HG03558 (cell line): ENCODE measurements at regions not wholly inside any gene's neighbourhood (a gene's known extent, or its start where the extent isn't known, plus 50 kb on each side); places are given as distances from the start of the nearest gene placed in this dataset.

Source experiments
- ATAC-seq: cut with Tn5 transposase; IDR thresholded peaks from one replicate; pipeline ENCODE4 v1.9.1; 2021; ENCODE audit warnings: moderate number of reproducible peaks; ENCODE audit not compliant: unreplicated experiment; ENCODE audit errors: extremely low read depth

DNA sequence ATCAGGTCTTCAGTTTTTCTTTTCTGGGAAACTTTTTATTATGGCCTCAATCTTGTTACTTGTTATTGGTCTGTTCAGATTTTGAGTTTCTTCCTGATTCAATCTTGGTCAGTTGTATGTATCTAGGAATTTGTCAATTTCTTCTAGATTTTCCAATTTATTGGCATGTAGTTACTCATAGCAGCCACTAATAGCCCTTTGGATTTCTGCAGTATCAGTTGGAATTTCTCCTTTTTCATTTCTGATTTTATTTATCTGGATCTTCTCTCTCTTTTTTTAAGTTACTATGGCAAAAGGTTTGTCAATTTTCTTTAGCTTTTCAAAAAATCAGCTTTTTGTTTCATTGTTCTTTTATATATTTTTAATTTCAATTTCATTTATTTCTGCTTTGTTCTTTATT, 419.6 kb upstream of the KIRREL3 start:
- no peak for ATAC-seq

DNA sequence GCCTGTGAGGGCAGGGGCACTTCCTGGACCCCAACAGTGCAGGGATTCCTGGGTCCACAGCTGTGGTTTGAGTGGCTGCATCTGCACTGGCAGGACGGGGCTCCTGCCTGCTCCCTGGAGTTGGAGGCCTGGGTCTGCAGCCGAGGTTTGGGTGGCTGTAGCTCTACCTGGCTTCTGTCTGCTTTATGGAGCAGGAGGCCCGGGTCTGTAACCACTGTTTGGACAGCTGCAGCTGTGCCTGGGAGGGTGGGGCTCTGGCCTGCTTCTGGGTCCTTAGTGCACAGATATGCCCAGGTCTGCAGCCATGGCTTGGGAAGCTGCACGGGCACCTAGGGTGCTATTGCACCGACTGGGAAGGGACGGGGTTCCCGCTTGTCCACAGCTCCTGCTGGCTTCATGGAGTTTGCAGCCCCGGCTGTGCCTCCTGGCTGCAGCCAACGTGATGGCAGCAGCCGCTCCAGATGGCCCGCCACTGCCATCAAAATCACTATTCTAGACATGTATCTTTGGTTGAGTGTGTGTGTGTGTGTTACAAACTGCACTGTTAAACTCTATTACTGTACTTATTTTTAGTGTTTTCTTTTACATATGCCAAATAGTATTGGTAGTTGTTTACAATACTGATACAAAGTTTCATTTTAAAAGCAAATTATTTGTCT, 412.3 kb upstream of the KIRREL3 start:
- ATAC-seq, result no peak

GRCh38 chr11:127412234-127412633, 411.7 kb upstream of the KIRREL3 start:
- no peak for ATAC-seq

GRCh38 chr11:127411283-127411682, 410.7 kb upstream of the KIRREL3 start:
- ATAC-seq, result no peak

DNA sequence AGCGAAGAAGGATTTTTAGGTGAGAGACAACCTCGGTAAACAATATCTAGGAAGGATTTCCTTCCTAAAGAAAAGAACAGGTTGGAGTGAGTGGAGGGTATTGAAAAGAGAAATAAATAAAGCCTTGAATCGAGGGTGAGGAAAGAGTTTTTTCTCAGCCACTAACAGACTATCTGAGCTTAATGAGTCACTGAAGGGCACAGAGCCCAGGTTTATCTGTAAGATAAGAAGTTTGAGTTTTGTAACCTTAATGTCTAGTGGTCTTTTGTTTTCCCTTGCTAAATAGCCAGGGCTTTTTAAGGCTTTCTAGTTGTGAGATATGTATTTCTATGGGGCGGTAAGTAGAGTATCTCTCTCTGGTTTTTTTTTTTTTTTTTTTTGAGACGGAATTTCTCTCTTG, 394.5 kb upstream of the KIRREL3 start:
- ATAC-seq, result no peak

- no peak for ATAC-seq
These were observed 393.0 kb upstream of the KIRREL3 start for GRCh38 chr11:127393460-127393997.

DNA sequence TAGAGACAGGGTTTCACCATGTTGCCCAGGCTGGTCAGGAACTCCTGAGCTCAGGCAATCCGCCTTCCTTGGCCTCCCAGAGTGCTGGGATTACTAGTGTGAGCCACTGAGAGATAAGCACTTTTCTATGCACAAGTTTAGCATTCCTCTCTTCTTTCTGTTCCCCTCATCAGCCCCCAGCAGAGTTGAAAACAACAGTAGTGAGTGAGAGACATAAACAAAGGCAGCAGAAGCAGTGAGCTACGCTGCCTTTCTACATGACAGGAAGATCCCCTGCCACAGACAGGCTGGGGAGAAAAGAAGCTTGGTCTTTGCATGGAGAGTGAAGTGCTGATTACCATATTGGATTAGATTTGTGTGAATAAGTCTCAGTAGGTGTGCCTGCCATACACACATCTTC, 392.0 kb upstream of the KIRREL3 start:
- ATAC-seq, result no peak

GRCh38 chr11:127390465-127390864, 389.9 kb upstream of the KIRREL3 start:
- no peak for ATAC-seq

- no peak for ATAC-seq
These were observed 384.5 kb upstream of the KIRREL3 start for GRCh38 chr11:127385071-127385470.

DNA sequence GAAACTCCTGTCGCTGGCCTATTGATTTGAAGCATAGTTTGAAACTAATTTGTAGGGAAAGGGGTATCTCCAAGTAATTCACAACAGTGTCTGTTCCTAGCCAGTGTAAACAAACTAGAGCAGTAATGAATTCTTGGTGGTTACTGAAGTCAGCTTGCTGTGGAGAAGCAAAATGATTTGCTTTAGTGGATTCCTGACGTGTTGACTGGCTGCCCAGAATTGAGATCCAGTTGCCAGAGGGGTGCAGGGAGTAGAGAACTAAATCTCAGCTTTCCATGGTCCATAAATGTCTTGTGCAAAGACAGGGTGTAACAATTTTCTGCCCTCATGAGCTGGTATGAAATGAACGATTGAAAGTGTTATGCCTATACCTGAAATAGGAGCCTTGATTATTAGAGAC, 382.5 kb upstream of the KIRREL3 start:
- no peak for ATAC-seq

DNA sequence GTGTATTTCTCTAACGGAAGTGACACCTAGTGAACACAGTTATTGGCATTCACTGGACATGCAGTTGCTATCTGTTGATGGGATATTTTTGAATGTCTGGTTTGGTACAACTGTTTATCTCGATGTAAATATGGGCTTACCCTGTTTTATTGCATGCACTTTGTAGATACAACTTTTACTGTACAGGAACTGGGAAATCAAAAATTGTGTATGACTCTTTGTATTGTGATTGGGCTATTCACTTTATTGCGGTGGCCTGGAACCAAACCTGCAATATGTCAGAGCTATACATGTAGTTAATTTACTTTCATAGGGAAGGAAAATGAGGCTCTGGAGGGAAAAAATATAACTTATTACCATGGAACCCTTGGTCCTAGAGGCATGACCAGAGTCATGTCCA, 380.7 kb upstream of the KIRREL3 start:
- no peak for ATAC-seq

DNA sequence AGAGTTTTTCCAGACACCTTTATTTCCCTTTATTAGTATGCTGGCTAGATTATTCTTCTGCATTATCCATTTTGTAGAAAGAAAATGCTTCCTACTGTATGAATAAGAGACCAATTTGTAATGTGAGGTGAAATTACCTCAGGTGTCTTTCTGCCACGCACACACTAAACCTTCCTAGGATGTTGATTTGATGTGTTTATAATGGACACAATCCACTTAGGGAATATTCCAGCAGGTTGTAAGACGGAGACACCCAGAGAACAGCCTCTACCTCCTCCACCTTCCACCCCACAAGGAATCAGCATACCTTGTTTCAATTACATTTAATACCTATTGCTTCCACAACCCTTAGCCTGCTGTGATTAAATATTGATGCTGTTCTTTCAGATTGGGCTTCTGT, 379.1 kb upstream of the KIRREL3 start:
- no peak for ATAC-seq

DNA sequence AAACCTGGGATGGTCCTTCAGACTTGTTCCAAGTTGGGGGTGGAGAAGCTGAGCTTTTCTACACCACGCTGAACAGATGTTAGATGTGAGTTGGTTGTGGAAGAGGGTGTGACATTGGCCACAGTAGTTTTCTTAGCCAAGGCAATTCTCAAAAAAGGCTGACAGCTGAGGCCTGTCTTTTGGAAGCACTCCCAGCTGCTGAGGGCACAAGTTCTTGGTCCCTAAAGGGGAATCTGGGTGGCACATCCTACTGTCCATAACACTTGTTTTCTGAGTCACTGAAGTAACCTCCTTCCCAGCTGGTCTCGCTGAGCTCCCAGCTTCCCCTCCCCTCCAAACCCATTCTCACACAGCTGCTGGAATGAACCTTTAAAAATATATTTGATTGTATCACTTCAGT, 375.7 kb upstream of the KIRREL3 start:
- ATAC-seq, result no peak

GRCh38 chr11:127369356-127369755, 368.8 kb upstream of the KIRREL3 start:
- ATAC-seq, result no peak

GRCh38 chr11:127362754-127363308, 362.3 kb upstream of the KIRREL3 start:
- no peak for ATAC-seq

GRCh38 chr11:127358160-127358559, 357.6 kb upstream of the KIRREL3 start:
- ATAC-seq, result no peak

DNA sequence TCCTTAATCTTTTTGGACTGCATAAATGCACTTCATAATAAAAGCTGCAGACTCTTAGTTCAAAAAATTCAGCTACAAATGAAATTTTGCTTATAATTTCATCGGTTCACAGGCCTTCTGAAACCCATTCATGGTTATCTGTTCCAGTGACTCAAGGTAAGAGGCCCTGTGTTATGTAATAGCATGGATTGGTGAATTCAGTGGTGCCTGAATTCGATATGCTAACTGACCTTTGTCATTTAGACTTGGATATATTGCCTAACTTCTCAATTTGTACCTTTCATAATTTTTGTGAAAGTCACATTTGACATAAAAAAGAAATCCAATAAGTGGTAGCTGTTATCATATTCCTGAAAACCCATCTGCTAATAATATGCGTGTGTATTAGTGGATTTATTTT, 349.9 kb upstream of the KIRREL3 start:
- ATAC-seq, result no peak

DNA sequence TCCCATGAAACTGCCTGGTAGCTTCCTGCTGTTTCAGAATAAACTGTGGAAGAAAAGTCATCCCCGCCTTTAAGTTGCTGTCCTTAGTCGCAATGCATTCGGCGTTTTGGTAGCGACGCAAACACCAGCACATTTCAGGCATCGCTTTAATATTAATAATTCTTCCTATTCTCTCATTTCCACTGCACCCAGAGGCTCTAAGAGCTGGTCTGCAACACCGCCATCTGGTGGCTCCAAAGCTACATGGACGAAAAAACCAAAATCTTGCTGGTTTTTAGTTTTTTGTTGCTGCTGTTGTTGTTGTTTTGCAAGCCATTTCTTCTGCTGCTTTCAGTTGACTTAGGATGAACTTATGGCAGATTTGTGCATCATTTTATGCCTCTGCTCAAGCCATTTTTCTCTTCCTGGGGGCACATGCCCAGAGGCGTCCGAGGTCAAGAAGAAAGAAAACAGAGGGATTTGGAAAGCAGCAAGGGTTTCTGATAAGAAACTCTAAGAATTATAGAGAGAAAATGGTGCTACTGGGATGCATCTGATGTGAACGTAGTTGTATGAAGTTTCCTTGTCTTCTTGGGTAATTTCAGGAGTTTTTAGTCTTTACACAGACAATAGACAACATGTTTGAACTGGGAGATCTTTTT, 345.4 kb upstream of the KIRREL3 start:
- ATAC-seq, result no peak

DNA sequence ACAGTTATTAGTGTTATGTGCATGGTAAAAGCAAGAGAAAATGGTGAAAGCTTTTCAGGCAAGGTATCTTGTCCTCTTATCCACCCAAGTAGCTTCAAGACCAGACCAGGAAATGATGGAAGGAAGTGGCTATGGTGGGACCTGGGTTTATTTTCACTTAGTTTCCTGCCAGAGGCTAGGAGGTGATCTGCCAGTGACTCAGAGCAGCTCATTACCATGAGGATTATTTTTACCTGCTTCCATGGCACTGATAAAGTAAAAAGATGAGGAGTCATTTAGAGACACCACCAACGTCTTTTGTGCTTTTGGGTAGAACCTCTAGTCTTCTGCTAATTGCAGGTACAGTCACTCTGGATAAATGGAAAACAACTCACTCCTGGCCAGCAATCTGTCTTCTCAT, 339.9 kb upstream of the KIRREL3 start:
- ATAC-seq, result no peak

GRCh38 chr11:127339376-127339775, 338.8 kb upstream of the KIRREL3 start:
- no peak for ATAC-seq

GRCh38 chr11:127338380-127339259, 338.1 kb upstream of the KIRREL3 start:
- no peak for ATAC-seq
